ENCODE measurements at regions not wholly inside any gene's neighbourhood (a gene's known extent, or its start where the extent isn't known, plus 50 kb on each side); places are given as distances from the start of the nearest gene placed in this dataset.

DNA sequence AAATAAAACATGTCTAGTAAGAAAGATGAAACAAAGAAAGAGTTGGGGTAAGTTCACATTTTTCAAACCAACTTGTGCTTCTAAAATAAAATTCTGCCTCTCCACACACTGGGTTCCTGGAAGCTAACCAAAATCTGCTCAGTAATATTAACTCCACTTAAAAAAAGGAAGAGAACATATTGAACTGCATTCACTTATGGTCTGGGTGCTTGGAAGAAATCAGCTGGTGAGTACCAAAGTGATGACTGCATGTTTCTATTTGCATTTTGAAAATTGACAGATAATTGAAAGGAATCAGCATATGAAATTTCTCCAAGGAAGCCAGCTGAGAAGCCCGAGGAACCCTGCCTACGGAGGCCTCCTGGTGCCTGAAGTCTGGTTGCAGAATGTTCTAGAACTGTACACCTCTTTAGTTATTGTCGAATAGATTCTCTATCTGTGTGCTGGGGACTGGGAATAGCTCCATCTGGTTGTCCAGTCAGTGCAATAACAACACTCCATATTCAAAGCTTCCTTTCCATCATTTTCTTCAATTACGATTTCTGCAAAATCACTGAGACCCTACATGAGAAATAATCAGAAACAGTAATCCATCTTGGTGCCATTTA is 836.1 kb downstream of the VRK1 start:
- TF ChIP-seq, protein P1, sequence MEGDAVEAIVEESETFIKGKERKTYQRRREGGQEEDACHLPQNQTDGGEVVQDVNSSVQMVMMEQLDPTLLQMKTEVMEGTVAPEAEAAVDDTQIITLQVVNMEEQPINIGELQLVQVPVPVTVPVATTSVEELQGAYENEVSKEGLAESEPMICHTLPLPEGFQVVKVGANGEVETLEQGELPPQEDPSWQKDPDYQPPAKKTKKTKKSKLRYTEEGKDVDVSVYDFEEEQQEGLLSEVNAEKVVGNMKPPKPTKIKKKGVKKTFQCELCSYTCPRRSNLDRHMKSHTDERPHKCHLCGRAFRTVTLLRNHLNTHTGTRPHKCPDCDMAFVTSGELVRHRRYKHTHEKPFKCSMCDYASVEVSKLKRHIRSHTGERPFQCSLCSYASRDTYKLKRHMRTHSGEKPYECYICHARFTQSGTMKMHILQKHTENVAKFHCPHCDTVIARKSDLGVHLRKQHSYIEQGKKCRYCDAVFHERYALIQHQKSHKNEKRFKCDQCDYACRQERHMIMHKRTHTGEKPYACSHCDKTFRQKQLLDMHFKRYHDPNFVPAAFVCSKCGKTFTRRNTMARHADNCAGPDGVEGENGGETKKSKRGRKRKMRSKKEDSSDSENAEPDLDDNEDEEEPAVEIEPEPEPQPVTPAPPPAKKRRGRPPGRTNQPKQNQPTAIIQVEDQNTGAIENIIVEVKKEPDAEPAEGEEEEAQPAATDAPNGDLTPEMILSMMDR (IDR thresholded peaks at IDR 0.05; ENCODE audit: poor library complexity, severe bottlenecking) = no peak
- TF ChIP-seq, protein P2, sequence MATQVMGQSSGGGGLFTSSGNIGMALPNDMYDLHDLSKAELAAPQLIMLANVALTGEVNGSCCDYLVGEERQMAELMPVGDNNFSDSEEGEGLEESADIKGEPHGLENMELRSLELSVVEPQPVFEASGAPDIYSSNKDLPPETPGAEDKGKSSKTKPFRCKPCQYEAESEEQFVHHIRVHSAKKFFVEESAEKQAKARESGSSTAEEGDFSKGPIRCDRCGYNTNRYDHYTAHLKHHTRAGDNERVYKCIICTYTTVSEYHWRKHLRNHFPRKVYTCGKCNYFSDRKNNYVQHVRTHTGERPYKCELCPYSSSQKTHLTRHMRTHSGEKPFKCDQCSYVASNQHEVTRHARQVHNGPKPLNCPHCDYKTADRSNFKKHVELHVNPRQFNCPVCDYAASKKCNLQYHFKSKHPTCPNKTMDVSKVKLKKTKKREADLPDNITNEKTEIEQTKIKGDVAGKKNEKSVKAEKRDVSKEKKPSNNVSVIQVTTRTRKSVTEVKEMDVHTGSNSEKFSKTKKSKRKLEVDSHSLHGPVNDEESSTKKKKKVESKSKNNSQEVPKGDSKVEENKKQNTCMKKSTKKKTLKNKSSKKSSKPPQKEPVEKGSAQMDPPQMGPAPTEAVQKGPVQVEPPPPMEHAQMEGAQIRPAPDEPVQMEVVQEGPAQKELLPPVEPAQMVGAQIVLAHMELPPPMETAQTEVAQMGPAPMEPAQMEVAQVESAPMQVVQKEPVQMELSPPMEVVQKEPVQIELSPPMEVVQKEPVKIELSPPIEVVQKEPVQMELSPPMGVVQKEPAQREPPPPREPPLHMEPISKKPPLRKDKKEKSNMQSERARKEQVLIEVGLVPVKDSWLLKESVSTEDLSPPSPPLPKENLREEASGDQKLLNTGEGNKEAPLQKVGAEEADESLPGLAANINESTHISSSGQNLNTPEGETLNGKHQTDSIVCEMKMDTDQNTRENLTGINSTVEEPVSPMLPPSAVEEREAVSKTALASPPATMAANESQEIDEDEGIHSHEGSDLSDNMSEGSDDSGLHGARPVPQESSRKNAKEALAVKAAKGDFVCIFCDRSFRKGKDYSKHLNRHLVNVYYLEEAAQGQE (IDR thresholded peaks at IDR 0.05; ENCODE audit: borderline replicate concordance) = no peak
- TF ChIP-seq EP300 (conservative IDR thresholded peaks at IDR 0.05; ENCODE audit: poor library complexity, severe bottlenecking) = no peak

Measured in neural cell (in vitro differentiated cells).